HEK293T (cell line): ENCODE measurements at regions not wholly inside any gene's neighbourhood (a gene's known extent, or its start where the extent isn't known, plus 50 kb on each side); places are given as distances from the start of the nearest gene placed in this dataset.

Experiments
- ARNT ChIP-seq: fragments of 450-650 bp; IDR thresholded peaks from 2 replicates; pipeline ENCODE4 v1.6.1; 2017; ENCODE audit warnings: mild to moderate bottlenecking
- BHLHE40 ChIP-seq: fragments of 450-650 bp; IDR thresholded peaks from 2 replicates; pipeline ENCODE4 v1.6.1; 2016; ENCODE audit warnings: mild to moderate bottlenecking, moderate library complexity, borderline replicate concordance
- CTBP1 ChIP-seq: fragments of 450-650 bp; IDR thresholded peaks from 2 replicates; pipeline ENCODE4 v1.6.1; 2016; ENCODE audit warnings: borderline replicate concordance
- ELF4 ChIP-seq: fragments of 450-650 bp; IDR thresholded peaks from 2 replicates; pipeline ENCODE4 v1.6.1; 2017; ENCODE audit warnings: antibody characterized with exemption
- FOXA1 ChIP-seq: fragments of 450-650 bp; IDR thresholded peaks from 2 replicates; pipeline ENCODE4 v1.6.1; 2016; ENCODE audit warnings: mild to moderate bottlenecking
- FOXM1 ChIP-seq: fragments of 450-650 bp; IDR thresholded peaks from 2 replicates; pipeline ENCODE4 v1.6.1; 2017; ENCODE audit warnings: mild to moderate bottlenecking, borderline replicate concordance
- HDGF ChIP-seq: fragments of 450-650 bp; IDR thresholded peaks from 2 replicates; pipeline ENCODE4 v1.6.1; 2017; ENCODE audit warnings: antibody characterized with exemption, borderline replicate concordance
- LEF1 ChIP-seq: fragments of 450-650 bp; IDR thresholded peaks from 2 replicates; pipeline ENCODE4 v1.6.1; 2017; ENCODE audit warnings: mild to moderate bottlenecking, borderline replicate concordance
- NFRKB ChIP-seq: fragments of 450-650 bp; IDR thresholded peaks from 2 replicates; pipeline ENCODE4 v1.6.1; 2016; ENCODE audit warnings: mild to moderate bottlenecking, moderate library complexity
- SP1 ChIP-seq: fragments of 450-650 bp; IDR thresholded peaks from 2 replicates; pipeline ENCODE4 v1.6.1; 2017
- SUZ12 ChIP-seq: fragments of 450-650 bp; IDR thresholded peaks from 2 replicates; pipeline ENCODE4 v1.6.1; 2016; ENCODE audit warnings: mild to moderate bottlenecking
- TARDBP ChIP-seq: fragments of 450-650 bp; IDR thresholded peaks from 2 replicates; pipeline ENCODE4 v1.6.1; 2016
- ZNF384 ChIP-seq: fragments of 450-650 bp; IDR thresholded peaks from 2 replicates; pipeline ENCODE4 v1.6.1; 2016

DNA sequence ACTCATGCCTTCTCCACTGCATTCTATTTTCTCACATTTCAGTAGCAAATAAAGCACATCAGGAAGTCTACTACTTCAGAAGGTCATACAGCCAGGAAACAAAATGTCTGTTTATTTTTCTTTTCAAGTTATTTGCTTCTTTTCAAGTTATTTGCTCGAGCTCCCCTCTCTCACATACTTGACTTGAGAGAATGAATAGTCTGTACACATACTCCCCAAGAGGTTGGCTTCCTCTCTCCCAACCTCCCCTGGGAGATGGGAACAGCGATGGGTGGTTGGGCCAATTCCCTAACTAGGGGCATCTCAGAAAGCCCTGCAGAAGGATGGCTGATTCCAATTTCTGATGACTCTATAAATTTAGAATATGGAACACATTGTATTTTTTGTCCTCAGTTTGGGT lies 64.7 kb upstream of the PTPN13 start:
- no peak for TF ChIP-seq SP1
- TF ChIP-seq BHLHE40: no peak
- no peak for TF ChIP-seq ELF4
- TF ChIP-seq FOXM1: no peak
- TF ChIP-seq TARDBP: no peak
- TF ChIP-seq NFRKB: no peak
- no peak for TF ChIP-seq HDGF
- TF ChIP-seq SUZ12: no peak
- TF ChIP-seq LEF1: no peak
- no peak for TF ChIP-seq CTBP1
- no peak for TF ChIP-seq FOXA1
- TF ChIP-seq ZNF384: no peak
- no peak for TF ChIP-seq ARNT
